ENCODE measurements at regions not wholly inside any gene's neighbourhood (a gene's known extent, or its start where the extent isn't known, plus 50 kb on each side); places are given as distances from the start of the nearest gene placed in this dataset.

GRCh38 chr12:94047781-94048567 lies 100.4 kb upstream of the PLXNC1 start:
- TF ChIP-seq CTCF (IDR thresholded peaks at IDR 0.05) = no peak
- TF ChIP-seq POLR2A (IDR thresholded peaks at IDR 0.05) = no peak

Measured in sigmoid colon (tissue), 3 donors.